Neural cell (in vitro differentiated cells): ENCODE measurements at regions not wholly inside any gene's neighbourhood (a gene's known extent, or its start where the extent isn't known, plus 50 kb on each side); places are given as distances from the start of the nearest gene placed in this dataset.
"Not testable (repeated sequence)": the region's sequence is repeated elsewhere in the genome, so short reads cannot be mapped to it uniquely, and the experiment has no call there.

Experiments
- H2AFZ ChIP-seq: fragments of 200-600, 300-800 bp; sonication (generic), shearing (Covaris generic); 2 replicates; pipeline ENCODE4 v1.6.0; 2014; ENCODE audit warnings: low read depth, mild to moderate bottlenecking, antibody characterized with exemption, low read length, moderate library complexity
- H3F3A ChIP-seq: fragments of 200-600 bp; shearing (Covaris generic); 2 replicates; pipeline ENCODE4 v1.6.1; 2016; ENCODE audit warnings: mild to moderate bottlenecking, moderate library complexity, mixed read lengths, antibody characterized with exemption, low read length; ENCODE audit not compliant: insufficient read depth, poor library complexity, severe bottlenecking
- H3K27ac ChIP-seq: fragments of 200-600, 300-800 bp; sonication (generic), shearing (Covaris generic); 2 replicates; pipeline ENCODE4 v1.5.1; 2014; ENCODE audit warnings: mild to moderate bottlenecking, low read length, moderate library complexity
- H3K27me3 ChIP-seq: fragments of 300-800, 200-600 bp; sonication (generic), shearing (Covaris generic); 2 replicates; pipeline ENCODE4 v1.6.0; 2014; ENCODE audit warnings: mild to moderate bottlenecking, low read depth, low read length, moderate library complexity; ENCODE audit not compliant: insufficient read depth
- H3K36me3 ChIP-seq: fragments of 300-800, 200-600 bp; sonication (generic), shearing (Covaris generic); 2 replicates; pipeline ENCODE4 v1.5.1; 2014; ENCODE audit warnings: mild to moderate bottlenecking, antibody characterized with exemption, low read length, moderate library complexity; ENCODE audit not compliant: insufficient read depth
- H3K4me2 ChIP-seq: fragments of 300-800, 200-600 bp; sonication (generic), shearing (Covaris generic); 2 replicates; pipeline ENCODE4 v1.6.0; 2014; ENCODE audit warnings: mild to moderate bottlenecking, low read length
- H3K4me3 ChIP-seq: fragments of 300-800, 200-600 bp; sonication (generic), shearing (Covaris generic); 2 replicates; pipeline ENCODE4 v1.5.1; 2014; ENCODE audit warnings: mild to moderate bottlenecking, low read length, moderate library complexity
- H3K79me2 ChIP-seq: fragments of 200-600 bp; shearing (Covaris generic); replicated peaks from 2 replicates; pipeline ENCODE4 v1.6.0; 2014; ENCODE audit warnings: mild to moderate bottlenecking, low read length, moderate library complexity; ENCODE audit not compliant: insufficient read depth
- H3K9ac ChIP-seq: fragments of 300-800, 200-600 bp; sonication (generic), shearing (Covaris generic); 2 replicates; pipeline ENCODE4 v1.6.1; 2016; ENCODE audit warnings: mild to moderate bottlenecking, low read length, mixed read lengths
- H3K9me2 ChIP-seq: fragments of 200-600 bp; shearing (Covaris generic); 2 replicates; pipeline ENCODE4 v1.6.1; 2016; ENCODE audit warnings: mild to moderate bottlenecking, low read length, mixed read lengths; ENCODE audit not compliant: insufficient read depth
- H3K9me3 ChIP-seq: fragments of 200-600, 300-800 bp; sonication (generic), shearing (Covaris generic); 2 replicates; pipeline ENCODE4 v1.6.1; 2016; ENCODE audit warnings: mild to moderate bottlenecking, mixed run types, low read length, moderate library complexity, mixed read lengths
- H4K20me1 ChIP-seq: fragments of 200-600 bp; shearing (Covaris generic); 2 replicates; pipeline ENCODE4 v1.6.1; 2016; ENCODE audit warnings: mild to moderate bottlenecking, mixed run types; ENCODE audit not compliant: insufficient read depth
- RAD21 ChIP-seq: fragments of 450-650 bp; conservative IDR thresholded peaks from 2 replicates; pipeline ENCODE4 v1.6.1; 2014; ENCODE audit warnings: antibody characterized with exemption, mild to moderate bottlenecking, moderate library complexity
- SMC3 ChIP-seq: fragments of 450-650 bp; conservative IDR thresholded peaks from 2 replicates; pipeline ENCODE4 v1.6.1; 2014; ENCODE audit warnings: antibody characterized with exemption, mild to moderate bottlenecking, moderate library complexity; ENCODE audit not compliant: poor library complexity
- TF ChIP-seq, protein P1 (sequence below): fragments of 450-650 bp; IDR thresholded peaks from 2 replicates; pipeline ENCODE4 v1.5.1; 2014; ENCODE audit warnings: antibody characterized with exemption, mild to moderate bottlenecking, moderate library complexity; ENCODE audit not compliant: poor library complexity, severe bottlenecking

DNA sequence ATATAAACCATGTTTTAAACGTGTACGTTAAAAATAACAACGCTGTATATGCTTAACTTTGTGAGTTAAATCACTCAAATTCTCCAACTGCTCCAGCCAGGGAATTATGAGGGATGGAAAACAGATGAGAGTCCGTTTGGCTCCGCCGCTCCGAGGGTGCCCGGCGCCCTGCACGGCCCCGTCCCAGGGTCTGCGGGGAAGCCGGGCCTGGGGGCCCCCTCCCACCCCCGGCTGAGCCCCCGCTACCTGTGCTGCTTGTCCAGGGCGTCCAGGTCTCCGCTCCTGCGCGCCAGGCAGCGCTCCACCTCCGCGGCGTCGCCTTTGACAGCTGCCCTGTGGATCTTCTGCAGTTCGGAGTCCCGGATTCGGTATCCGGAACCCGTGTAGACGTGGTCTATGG, 415.5 kb downstream of the FOXD4L4 start:
- not testable (repeated sequence) for H3K27me3 ChIP-seq, H3F3A ChIP-seq, H3K4me3 ChIP-seq, H3K27ac ChIP-seq, H3K9ac ChIP-seq, H3K4me2 ChIP-seq, H3K36me3 ChIP-seq, H4K20me1 ChIP-seq, H3K9me2 ChIP-seq, H3K9me3 ChIP-seq, H2AFZ ChIP-seq, H3K79me2 ChIP-seq

DNA sequence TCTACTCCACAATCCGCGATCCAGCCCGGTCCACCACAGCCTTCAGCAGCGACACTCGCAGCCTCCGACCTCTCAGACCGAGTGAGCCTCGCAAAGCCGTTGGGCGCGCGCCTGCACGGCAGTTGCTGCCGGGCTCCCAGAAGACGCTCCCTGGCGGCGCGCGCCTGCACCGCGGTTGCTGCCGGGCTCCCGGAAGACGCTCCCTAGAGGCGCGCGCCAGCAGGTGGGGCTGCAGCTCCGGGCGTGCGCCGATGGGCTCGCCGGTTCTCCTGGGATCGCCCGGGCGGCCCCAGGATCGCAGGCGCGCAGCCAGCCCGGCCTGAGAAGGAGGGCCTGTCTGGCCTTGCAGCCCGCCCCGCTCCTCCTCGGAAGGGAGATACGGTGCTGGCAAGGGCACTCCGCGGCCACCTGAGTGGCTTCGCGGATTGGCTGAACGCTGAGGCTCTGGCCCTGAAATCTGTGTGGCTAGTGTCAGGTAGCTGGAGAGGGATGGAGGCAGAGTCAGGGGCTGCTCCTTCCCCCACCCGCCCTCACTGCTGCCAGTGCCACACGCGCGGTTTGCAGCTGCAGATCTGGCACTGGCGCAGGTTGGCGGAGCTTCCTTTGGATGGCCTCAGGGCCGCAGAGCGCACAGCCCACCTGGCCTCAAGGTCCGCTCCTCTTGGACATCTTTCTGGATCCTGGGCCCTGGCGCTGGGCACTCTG, 416.2 kb downstream of the FOXD4L4 start:
- TF ChIP-seq RAD21 (peak; percentile 39), SMC3 (peak; percentile 63)
- TF ChIP-seq, protein P1, sequence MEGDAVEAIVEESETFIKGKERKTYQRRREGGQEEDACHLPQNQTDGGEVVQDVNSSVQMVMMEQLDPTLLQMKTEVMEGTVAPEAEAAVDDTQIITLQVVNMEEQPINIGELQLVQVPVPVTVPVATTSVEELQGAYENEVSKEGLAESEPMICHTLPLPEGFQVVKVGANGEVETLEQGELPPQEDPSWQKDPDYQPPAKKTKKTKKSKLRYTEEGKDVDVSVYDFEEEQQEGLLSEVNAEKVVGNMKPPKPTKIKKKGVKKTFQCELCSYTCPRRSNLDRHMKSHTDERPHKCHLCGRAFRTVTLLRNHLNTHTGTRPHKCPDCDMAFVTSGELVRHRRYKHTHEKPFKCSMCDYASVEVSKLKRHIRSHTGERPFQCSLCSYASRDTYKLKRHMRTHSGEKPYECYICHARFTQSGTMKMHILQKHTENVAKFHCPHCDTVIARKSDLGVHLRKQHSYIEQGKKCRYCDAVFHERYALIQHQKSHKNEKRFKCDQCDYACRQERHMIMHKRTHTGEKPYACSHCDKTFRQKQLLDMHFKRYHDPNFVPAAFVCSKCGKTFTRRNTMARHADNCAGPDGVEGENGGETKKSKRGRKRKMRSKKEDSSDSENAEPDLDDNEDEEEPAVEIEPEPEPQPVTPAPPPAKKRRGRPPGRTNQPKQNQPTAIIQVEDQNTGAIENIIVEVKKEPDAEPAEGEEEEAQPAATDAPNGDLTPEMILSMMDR, result peak; percentile 62
- H3K4me3 ChIP-seq, result peak overlapping the region; percentile 60
- H2AFZ ChIP-seq, H4K20me1 ChIP-seq, H3K4me2 ChIP-seq, H3K9me2 ChIP-seq, H3F3A ChIP-seq, H3K9me3 ChIP-seq, H3K79me2 ChIP-seq, H3K27ac ChIP-seq, H3K27me3 ChIP-seq, H3K9ac ChIP-seq, H3K36me3 ChIP-seq: not testable (repeated sequence)

DNA sequence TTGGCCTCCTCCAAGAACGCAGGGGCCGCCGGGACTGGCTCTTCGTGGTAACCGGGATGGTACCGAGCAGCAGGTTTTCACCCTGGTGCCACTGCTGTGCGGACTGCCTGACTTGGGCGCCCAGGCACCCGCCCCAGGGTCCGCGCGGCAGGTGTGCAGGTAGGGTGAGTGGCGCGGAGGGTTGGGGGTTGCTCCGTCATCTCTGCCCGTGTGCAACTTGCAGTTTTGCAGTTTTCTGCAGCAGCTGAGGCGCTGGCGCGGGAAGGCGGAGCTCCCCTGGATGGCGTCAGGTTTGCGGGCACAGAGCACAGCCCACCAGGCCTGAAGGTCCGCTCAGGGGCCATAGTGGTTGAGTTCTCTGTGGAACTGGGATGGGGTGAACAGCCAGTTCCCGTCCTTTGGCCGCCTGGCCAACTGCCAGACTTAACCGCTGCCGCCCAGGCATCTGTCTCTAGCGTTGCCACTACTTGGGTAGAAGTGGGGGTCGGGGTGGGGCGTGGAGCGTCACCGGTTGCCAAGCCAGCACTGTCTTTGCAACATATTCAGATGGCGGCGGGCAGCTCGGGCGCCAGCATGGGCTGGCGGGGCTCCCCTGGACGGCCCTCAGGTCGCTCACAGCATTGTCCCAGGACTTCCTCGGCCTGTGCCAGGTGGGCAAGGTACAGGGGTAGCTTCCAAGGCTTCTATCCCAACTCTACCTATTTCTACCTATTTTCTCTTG, 417.2 kb downstream of the FOXD4L4 start:
- not testable (repeated sequence) for H3F3A ChIP-seq, H3K27ac ChIP-seq, H2AFZ ChIP-seq, H3K9me3 ChIP-seq, H3K36me3 ChIP-seq, H3K4me2 ChIP-seq, H3K9me2 ChIP-seq, H3K9ac ChIP-seq, H3K27me3 ChIP-seq, H3K4me3 ChIP-seq, H3K79me2 ChIP-seq, H4K20me1 ChIP-seq

DNA sequence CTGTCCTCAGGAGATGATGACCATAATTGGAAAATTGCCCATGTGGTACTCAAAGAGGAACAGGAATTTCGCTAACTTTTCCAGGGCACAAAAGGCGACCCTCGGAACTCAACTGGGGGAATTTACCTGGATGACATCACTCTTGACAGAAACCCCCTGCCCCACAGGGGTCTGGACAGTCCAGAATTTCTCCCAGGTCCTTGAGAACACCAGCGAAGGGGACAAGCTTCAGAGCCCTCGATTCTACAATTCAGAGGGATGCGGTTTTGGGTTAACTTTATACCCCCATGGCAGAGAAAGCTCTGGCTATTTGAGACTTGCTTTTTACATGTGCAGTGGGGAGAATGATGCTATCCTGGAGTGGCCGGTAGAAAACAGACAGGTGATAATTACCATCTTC, 445.4 kb downstream of the FOXD4L4 start:
- not testable (repeated sequence) for H4K20me1 ChIP-seq, H3K9me2 ChIP-seq, H2AFZ ChIP-seq, H3K9me3 ChIP-seq, H3F3A ChIP-seq, H3K79me2 ChIP-seq, H3K4me3 ChIP-seq, H3K4me2 ChIP-seq, H3K27ac ChIP-seq, H3K36me3 ChIP-seq, H3K27me3 ChIP-seq, H3K9ac ChIP-seq

DNA sequence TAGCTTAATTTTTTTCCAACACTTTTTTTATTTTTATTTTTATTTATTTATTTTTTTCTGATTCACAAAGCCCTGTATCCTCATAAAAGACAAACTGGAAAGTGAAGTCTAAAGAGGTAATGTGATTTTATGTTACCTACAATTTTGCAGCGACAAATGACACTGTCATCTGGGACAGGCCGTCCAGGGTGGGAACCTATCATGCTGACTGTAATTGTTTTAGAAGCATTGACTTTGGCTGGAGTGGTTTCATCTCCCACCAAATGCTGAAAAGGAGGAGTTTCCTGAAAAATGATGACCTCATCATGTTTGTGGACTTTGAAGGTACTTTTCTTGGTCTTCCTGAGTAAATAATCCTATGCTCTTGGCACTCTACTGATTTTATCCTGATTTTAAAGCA, 446.7 kb downstream of the FOXD4L4 start:
- not testable (repeated sequence) for H3K9ac ChIP-seq, H3K4me2 ChIP-seq, H3K36me3 ChIP-seq, H3K9me2 ChIP-seq, H4K20me1 ChIP-seq, H3K79me2 ChIP-seq, H3K27ac ChIP-seq, H3K9me3 ChIP-seq, H2AFZ ChIP-seq, H3K27me3 ChIP-seq, H3F3A ChIP-seq, H3K4me3 ChIP-seq

DNA sequence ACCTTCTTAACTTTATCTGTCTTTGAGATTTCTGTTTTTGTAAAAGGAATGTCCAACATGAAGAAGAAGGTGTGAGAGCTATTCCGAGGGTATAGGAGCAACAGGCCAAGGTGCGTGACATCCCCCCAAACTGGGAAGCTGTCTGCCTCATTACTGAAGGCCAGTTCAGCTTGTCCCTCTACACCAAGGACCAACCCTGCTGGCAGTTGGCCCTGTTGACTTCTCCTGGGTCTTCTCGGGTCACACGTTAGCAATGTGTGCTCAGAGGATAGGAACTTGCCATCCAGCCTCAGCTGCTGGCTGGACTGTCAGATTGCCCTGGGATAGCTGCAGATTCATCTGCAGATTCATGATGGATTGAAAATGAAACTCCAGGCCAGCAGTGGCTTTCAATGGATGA, 460.3 kb downstream of the FOXD4L4 start:
- not testable (repeated sequence) for H3K27me3 ChIP-seq, H3K9me3 ChIP-seq, H3K36me3 ChIP-seq, H3K4me3 ChIP-seq, H4K20me1 ChIP-seq, H3K27ac ChIP-seq, H2AFZ ChIP-seq, H3K9me2 ChIP-seq, H3F3A ChIP-seq, H3K4me2 ChIP-seq, H3K79me2 ChIP-seq, H3K9ac ChIP-seq

DNA sequence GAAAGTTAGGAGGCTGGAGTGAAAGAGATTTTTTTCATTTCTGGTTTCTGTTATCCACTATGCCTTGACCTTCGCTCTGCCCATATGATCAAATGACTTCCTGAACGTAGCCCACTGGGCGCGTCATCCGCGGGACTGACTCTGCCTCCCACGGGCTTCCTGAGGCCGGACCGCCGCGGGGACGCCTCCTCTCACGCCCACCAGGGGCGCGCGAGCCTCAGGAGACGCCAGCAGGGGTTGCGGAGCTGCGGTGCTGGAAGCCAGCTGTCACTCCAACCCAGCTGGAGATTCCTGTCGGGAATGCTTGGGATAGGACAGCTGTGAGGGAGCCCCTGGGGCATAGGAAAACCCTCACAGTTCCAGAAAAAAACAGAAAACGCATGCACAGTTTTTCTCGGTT, 461.5 kb downstream of the FOXD4L4 start:
- not testable (repeated sequence) for H2AFZ ChIP-seq, H3K27ac ChIP-seq, H3K4me2 ChIP-seq, H3K79me2 ChIP-seq, H4K20me1 ChIP-seq, H3K9me2 ChIP-seq, H3F3A ChIP-seq, H3K9me3 ChIP-seq, H3K27me3 ChIP-seq, H3K36me3 ChIP-seq, H3K9ac ChIP-seq, H3K4me3 ChIP-seq
